Spleen (tissue), 11 donors: ENCODE measurements at regions not wholly inside any gene's neighbourhood (a gene's known extent, or its start where the extent isn't known, plus 50 kb on each side); places are given as distances from the start of the nearest gene placed in this dataset.

ENCODE experiments used
- DNase-seq: peaks from one replicate; pipeline ENCODE4 v3.0.0-alpha.2; 2020
- H3K27ac ChIP-seq, 8 donors: fragments of 200-600 bp; sonication (generic) in 7 of 8; 1 replicate in 4 of 8; 2 replicates in 4 of 8; pipeline versions ENCODE4 v1.5.0 to v1.8.0; 2016 to 2021; ENCODE audit warnings: inconsistent platforms in 4 of 8, mild to moderate bottlenecking in 4 of 8, moderate library complexity in 1 of 8
- H3K27me3 ChIP-seq, 7 donors: fragments of 200-600 bp; sonication (generic) in 6 of 7; replicated peaks in 1 of 7; 1 replicate in 4 of 7; 2 replicates in 3 of 7; pipeline versions ENCODE4 v1.5.0 to v1.8.0; 2016 to 2021; ENCODE audit warnings: inconsistent platforms in 3 of 7, mild to moderate bottlenecking in 1 of 7
- H3K36me3 ChIP-seq, 6 donors: fragments of 200-600 bp; sonication (generic) in 5 of 6; 1 replicate in 4 of 6; 2 replicates in 2 of 6; pipeline versions ENCODE4 v1.5.0 to v1.8.0; 2016 to 2021; ENCODE audit warnings: inconsistent platforms in 2 of 6
- H3K4me1 ChIP-seq, 6 donors: fragments of 200-600 bp; sonication (generic) in 5 of 6; 1 replicate in 3 of 6; 2 replicates in 3 of 6; pipeline versions ENCODE4 v1.5.0 to v1.8.0; 2016 to 2021; ENCODE audit warnings: inconsistent platforms in 3 of 6
- H3K4me3 ChIP-seq, 8 donors: fragments of 200-600 bp; sonication (generic) in 7 of 8; 1 replicate in 4 of 8; 2 replicates in 4 of 8; pipeline versions ENCODE4 v1.5.0 to v1.8.0; 2016 to 2021; ENCODE audit warnings: inconsistent platforms in 4 of 8, mild to moderate bottlenecking in 4 of 8, moderate library complexity in 2 of 8
- H3K9me3 ChIP-seq, 8 donors: fragments of 200-600 bp; sonication (generic) in 7 of 8; 1 replicate in 4 of 8; 2 replicates in 4 of 8; pipeline versions ENCODE4 v1.5.0 to v1.8.0; 2016 to 2021; ENCODE audit warnings: inconsistent platforms in 4 of 8
- CTCF ChIP-seq, 11 experiments: fragments of 200-600 bp in 7 of 11; fragments of 450-650 bp in 4 of 11; sonication (generic) in 4 of 11; IDR thresholded peaks in 8 of 11; conservative IDR thresholded peaks in 3 of 11; 1 replicate in 7 of 11; 2 replicates in 4 of 11; pipeline versions ENCODE4 v1.4.0 to v1.8.0; 2016 to 2021; ENCODE audit warnings: antibody characterized with exemption in 11 of 11, inconsistent platforms in 4 of 11, mild to moderate bottlenecking in 1 of 11
- POLR2A ChIP-seq, 3 donors: fragments of 450-650 bp; IDR thresholded peaks; one replicate each; pipeline ENCODE4 v1.5.1; 2017; ENCODE audit warnings: antibody characterized with exemption in 3 of 3, mild to moderate bottlenecking in 1 of 3
- POLR2AphosphoS5 ChIP-seq, 3 donors: sonication (generic); formaldehyde crosslinking; IDR thresholded peaks; one replicate each; pipeline ENCODE4 v1.5.1; 2017; ENCODE audit warnings: antibody characterized with exemption in 3 of 3
- WGBS, 5 donors: extraction: QIAGEN DNeasy Blood & Tissue Kit in 3 of 5; methylation state at CpG; one replicate each; pipeline versions ENCODE4 v1.1.5 to v1.1.7; 2013 to 2018; 5-methylcytosine and 5-hydroxymethylcytosine counted together
- intact Hi-C: fragments of 100-400 bp; cut with DNase I; formaldehyde crosslinking; loops from one replicate; pipeline ENCODE4 v1.15.0; 2023; ENCODE audit warnings: low total_unique reads
- donor health status: healthy with polysubstance abuse.
- donor health status: DM: no; HTN: no; CAD: no; lungs with moderate emphysema.
- donor health status: DM: no; HTN: no; CAD: no.
- donor health status: Bipolar disorder and iron deficiency.
- donor health status: healthy.
- donor health status: DM: no; HTN: no; CAD: no.
- donor health status: DM: yes; HTN: yes; CAD: no.

GRCh38 chr11:41988951-41989572 is 529.6 kb upstream of the LRRC4C start:
- DNase-seq = no peak
- Histone ChIP-seq H3K4me1 (no peaks in the 10 kb centered on the region), H3K4me3 (no peak overlapping the region), H3K36me3 (no peaks in the 10 kb centered on the region), H3K27me3 (no peaks in the 10 kb centered on the region), H3K9me3 (peaks cover 0 to 5% (median 0%) of the 10 kb centered on the region in 8 donors), H3K27ac (no peak overlapping the region)
- intact Hi-C loops = no loop called here
- no peak for TF ChIP-seq CTCF (IDR thresholded peaks at IDR 0.05 in 8 of 11, conservative IDR thresholded peaks at IDR 0.05 in 3 of 11)
- TF ChIP-seq POLR2A (IDR thresholded peaks at IDR 0.05) = no peak
- TF ChIP-seq POLR2AphosphoS5 (IDR thresholded peaks at IDR 0.05) = no peak
- WGBS, 5 donors = 79 to 86% (median 82%) methylated on average over 3 of the region's 3 CpGs

- TF ChIP-seq CTCF (IDR thresholded peaks at IDR 0.05 in 8 of 11, conservative IDR thresholded peaks at IDR 0.05 in 3 of 11) = no peak
- TF ChIP-seq POLR2AphosphoS5 (IDR thresholded peaks at IDR 0.05) = no peak
- no peak for TF ChIP-seq POLR2A (IDR thresholded peaks at IDR 0.05)
- H3K36me3 ChIP-seq = no peaks in the 10 kb centered on the region
- no peak overlapping the region for H3K4me3 ChIP-seq
- intact Hi-C loops = no loop called here
- no peak overlapping the region for H3K27ac ChIP-seq
- no peaks in the 10 kb centered on the region for H3K4me1 ChIP-seq
- no peak for DNase-seq
- peaks cover 0 to 5% (median 0%) of the 10 kb centered on the region in 8 donors for H3K9me3 ChIP-seq
- no peaks in the 10 kb centered on the region for H3K27me3 ChIP-seq
Observed at GRCh38 chr11:41989823-41990380, 530.5 kb upstream of the LRRC4C start.

- no peaks in the 10 kb centered on the region for H3K4me1 ChIP-seq
- peaks cover 0 to 7% (median 0%) of the 10 kb centered on the region in 8 donors for H3K9me3 ChIP-seq
- no peak overlapping the region for H3K4me3 ChIP-seq
- no peaks in the 10 kb centered on the region for H3K36me3 ChIP-seq
- H3K27me3 ChIP-seq = no peaks in the 10 kb centered on the region
- no peak for TF ChIP-seq CTCF (IDR thresholded peaks at IDR 0.05 in 8 of 11, conservative IDR thresholded peaks at IDR 0.05 in 3 of 11)
- TF ChIP-seq POLR2A (IDR thresholded peaks at IDR 0.05) = no peak
- no peak for TF ChIP-seq POLR2AphosphoS5 (IDR thresholded peaks at IDR 0.05)
- 35 to 84% (median 51%) methylated on average over 1 of the region's 1 CpG for WGBS, 5 donors
- DNase-seq = no peak
- intact Hi-C loops = no loop called here
- no peak overlapping the region for H3K27ac ChIP-seq
Observed at GRCh38 chr11:41996533-41996932, 537.1 kb upstream of the LRRC4C start.

GRCh38 chr11:41997844-41998401 is 538.5 kb upstream of the LRRC4C start:
- Histone ChIP-seq H3K27me3 (no peaks in the 10 kb centered on the region), H3K9me3 (peaks cover 0 to 7% (median 0%) of the 10 kb centered on the region in 8 donors), H3K4me1 (no peaks in the 10 kb centered on the region), H3K36me3 (no peaks in the 10 kb centered on the region), H3K27ac (no peak overlapping the region), H3K4me3 (no peak overlapping the region)
- no peak for TF ChIP-seq POLR2AphosphoS5 (IDR thresholded peaks at IDR 0.05)
- no peak for TF ChIP-seq CTCF (IDR thresholded peaks at IDR 0.05 in 8 of 11, conservative IDR thresholded peaks at IDR 0.05 in 3 of 11)
- TF ChIP-seq POLR2A (IDR thresholded peaks at IDR 0.05) = no peak
- DNase-seq = no peak
- intact Hi-C loops = no loop called here
- 85 to 91% (median 90%) methylated on average over 5 of the region's 5 CpGs for WGBS, 5 donors
